ENCODE measurements at regions not wholly inside any gene's neighbourhood (a gene's known extent, or its start where the extent isn't known, plus 50 kb on each side); places are given as distances from the start of the nearest gene placed in this dataset.
A peak's percentile ranks its signal among the peaks of the same experiment; 100 is the strongest.

- DNase-seq = no peak
These were observed 1075.0 kb downstream of the CDH9 start for GRCh38 chr5:25963251-25964008.

GRCh38 chr5:25955337-25955736 is 1083.0 kb downstream of the CDH9 start:
- peak in 1 of 2 experiments; percentile 16 for DNase-seq

DNA sequence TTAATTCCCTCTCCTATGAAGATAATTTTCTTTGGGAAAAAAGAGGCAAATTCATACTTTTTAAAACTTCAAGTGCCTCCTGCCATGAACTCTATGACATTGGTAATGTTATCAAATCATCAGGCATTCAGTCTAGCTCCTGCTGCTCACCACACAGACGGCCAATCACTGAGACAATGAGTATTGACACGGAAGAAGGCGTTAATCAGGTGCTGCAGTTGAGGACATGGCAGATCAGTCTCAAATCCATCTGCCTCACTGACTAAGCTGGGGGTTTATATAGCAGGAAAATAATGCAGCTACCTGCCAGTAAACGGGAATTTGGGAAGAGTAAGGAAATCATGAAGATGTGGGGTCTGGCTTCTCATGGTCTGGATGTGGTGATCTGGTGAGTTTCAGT is 1087.7 kb downstream of the CDH9 start:
- DNase-seq = no peak

- DNase-seq = no peak
These were observed 1090.1 kb downstream of the CDH9 start for GRCh38 chr5:25948278-25948677.

GRCh38 chr5:25944786-25945185 is 1093.6 kb downstream of the CDH9 start:
- no peak for DNase-seq

DNA sequence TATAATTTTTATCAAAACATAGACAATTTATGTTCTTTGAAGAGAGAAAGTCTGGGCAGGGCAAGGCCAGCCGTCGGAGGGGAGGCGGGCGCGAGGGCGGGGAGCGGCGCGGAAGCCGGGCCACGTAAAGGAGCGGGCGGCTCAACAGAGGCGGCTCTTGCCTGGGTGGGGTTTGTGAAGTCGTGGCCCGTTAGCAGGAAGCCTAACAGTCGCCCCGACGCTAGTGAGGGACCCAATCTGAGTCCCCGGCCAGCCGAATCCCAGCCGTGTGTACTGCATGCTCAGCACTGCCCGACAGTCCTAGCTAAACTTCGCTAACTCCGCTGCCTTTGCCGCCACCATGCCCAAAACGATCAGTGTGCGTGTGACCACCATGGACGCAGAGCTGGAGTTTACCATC is 1129.2 kb downstream of the CDH9 start:
- no peak for DNase-seq

DNA sequence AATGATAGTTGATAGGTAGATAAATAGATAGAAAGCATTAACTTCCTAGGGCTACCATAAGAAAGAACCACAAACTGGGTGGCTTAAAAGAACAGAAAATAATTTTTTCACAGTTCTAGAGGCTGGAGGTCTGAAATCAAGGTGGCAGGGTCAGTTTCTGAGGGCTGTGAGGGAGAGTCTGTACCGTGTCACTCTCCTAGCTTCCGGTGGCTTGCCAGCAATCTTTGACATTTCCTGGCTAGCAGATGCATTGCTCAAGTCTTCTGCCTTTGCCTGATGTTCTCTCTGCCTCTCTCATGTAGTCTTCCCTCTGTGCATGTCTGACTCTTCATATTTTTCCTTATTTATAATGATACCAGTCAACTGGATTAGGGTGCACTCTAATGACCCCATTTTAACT is 1132.7 kb downstream of the CDH9 start:
- no peak for DNase-seq

DNA sequence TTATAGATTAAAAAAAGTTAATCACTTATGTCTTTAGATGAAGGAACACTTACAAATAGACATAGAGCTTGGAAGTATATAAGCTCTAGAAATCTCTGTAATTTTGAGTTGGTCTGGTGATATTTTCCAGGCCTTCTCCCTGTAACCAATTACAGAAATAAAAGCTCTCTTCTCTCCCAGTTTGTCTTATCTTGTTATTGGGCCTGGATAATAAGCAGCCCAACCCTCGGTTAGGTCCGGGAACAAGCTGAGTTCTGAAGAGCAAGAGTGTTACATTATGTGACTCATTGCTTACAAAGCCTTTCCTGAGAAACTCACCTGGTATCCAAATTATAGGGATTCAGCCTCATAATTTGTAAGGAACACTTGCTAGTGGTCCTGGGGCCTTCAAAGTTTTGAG is 1146.2 kb downstream of the CDH9 start:
- DNase-seq = no peak

DNA sequence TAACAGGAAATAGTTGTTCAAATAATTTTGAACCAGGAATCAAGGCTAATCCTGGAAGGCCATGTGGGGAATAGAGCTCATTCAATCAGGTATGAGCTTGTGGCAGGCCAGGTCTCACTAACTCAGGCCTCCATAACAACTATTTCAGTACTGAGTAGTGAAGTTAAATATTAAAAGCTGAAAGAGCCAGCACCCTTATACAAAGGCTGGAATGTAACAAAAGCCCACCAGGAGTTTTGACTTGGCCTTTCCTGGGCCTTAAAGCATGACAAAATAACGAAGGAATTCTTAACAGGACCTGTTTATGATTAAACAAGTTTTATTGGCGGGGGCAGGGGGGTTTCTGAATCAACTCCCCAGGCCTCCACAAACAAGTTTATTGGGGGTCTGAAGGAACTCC is 1146.7 kb downstream of the CDH9 start:
- DNase-seq = no peak

DNA sequence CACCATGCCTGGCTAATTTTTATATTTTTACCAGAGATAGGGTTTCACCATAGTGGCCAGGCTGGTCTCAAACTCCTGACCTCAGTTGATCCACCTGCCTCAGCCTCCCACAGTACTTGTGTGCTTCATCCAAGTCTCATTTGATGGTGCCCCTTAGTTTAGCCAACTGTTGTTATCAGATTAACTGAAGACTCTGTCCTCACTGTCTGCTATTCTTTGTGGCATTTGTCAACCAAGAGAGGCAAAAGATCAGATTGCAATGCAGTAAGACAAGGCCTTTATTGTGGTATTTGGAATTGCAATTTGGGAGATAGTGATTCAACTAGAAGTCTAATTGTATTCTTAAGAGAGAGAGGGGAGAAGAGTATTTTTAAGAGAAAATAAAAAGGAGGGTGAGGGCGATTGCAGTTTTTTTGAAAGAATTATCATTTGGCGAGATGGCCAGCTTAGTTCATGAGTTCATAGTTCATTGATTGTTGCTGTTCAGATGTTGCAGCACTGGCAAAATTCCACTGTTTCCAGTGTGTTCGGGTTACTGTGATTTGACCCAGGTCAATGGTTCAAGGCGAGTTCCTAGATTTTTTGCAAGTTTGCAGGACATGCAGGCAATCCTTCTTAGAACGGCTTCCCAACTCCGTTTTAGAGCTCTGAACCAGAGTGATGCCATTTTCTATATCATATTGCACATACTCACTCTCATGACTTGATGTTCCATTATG is 1156.9 kb downstream of the CDH9 start:
- no peak for DNase-seq

DNA sequence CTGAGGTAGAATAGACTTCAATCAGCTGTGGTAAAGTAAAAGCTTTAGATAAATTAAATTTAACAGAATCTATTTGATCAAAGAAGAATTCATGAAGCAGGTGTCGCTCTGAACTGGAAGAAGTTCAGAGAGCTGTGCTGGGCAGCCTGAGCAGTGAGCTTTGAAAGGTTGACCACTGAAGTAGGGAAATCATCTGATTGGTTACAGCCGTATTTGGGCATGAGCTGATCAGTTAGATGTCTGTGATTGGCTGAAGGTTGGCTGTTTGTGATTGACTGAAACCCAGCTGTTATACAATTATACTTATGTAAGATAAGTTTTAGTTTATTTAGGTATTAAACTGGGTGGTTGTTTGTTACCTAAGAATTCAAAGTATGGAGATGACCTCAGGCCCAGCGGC is 1174.6 kb downstream of the CDH9 start:
- no peak for DNase-seq

GRCh38 chr5:25862276-25862675 is 1176.1 kb downstream of the CDH9 start:
- no peak for DNase-seq

DNA sequence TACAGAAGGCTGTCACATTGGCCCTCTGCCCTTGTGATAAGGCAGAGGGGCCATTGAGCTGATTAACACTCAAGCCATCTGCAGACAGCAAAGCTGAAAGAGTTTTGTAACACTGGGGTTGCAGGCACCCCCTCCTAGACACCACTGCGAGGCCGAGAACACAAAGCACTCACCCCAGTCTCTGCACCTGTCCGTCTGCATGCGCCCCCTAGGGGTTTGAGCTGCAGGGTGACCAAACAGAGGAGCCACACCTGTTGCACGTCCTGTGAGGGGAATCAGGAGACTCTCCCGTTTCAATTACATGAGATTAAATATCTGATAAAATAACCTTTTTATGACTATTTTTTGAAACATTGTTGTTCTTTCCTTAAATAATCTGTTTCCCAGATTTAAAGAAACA is 1180.4 kb downstream of the CDH9 start:
- no peak for DNase-seq

DNA sequence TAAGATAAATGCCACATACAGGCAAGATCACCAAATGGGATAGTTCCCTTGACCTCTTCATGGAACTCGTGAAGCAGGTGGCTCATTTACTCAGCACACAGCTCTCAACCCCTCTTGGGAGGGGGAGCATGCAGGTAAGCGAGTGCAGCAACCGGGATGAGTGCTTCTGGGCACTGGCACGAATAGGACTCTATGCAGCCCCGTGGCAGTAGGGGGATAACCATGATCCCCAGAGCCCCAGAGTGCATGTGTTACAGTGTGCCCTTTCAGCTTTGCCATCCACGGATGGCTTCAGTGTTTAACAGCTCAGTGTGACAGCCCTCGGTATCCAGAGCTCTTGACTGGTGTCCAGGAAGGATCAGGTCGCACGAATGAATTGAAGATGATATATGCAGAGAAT is 1187.1 kb downstream of the CDH9 start:
- DNase-seq = no peak

- DNase-seq = no peak
These were observed 1187.8 kb downstream of the CDH9 start for GRCh38 chr5:25850581-25850980.

DNA sequence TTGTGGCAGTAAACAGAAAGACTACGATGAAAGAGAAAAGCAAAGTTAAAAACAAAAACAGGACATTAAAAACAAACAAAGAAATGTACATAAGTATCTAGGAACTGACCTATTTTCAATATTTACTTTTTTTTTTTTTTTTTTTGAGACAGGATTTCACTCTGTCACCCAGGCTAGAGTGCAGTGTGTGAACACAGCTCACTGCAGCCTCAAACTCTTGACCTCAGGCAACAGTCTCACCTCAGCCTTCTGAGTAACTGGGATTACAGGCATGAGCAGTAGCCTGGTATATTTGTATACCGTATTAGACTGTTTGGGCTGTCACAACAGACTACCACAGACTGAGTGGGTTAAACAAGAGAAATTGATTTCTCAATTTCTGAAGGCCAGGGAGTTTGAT is 1189.1 kb downstream of the CDH9 start:
- DNase-seq = no peak

DNA sequence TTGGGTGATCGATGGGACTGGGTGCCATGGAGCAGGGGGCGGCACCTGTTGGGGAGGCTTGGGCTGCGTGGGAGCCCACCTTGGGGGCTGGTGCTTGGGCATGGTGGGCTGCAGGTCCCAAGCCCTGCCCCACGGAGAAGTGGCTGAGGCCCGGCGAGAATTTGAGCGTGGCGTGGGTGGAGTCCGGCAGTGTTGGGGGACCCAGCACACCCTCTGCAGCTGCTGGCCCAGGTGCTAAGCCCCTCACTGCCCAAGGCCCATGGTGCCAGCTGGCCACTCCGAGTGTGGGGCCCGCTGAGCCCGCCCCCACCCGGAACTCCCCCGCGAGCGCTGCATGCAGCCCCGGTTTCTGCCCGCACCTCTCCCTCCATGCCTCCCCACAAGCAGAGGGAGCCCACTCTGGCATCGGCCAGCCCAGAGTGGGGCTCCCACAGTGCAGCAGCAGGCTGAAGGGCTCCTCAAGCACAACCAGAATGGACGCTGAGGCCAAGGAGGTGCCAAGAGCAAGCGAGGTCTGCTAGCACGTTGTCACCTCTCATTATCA is 1178.6 kb upstream of the CDH10 start:
- no peak for DNase-seq

All from Kasumi-1 (cell line).